HUES6 (cell line): ENCODE measurements at regions not wholly inside any gene's neighbourhood (a gene's known extent, or its start where the extent isn't known, plus 50 kb on each side); places are given as distances from the start of the nearest gene placed in this dataset.

Experiments
- H3K27ac ChIP-seq: 2 replicates; pipeline ENCODE4 v1.7.0; 2013; ENCODE audit warnings: low read depth, mild to moderate bottlenecking, low read length, inconsistent platforms
- H3K27me3 ChIP-seq: 2 replicates; pipeline ENCODE4 v1.6.1; 2013; ENCODE audit warnings: low read length; ENCODE audit not compliant: control insufficient read depth, insufficient read depth
- H3K36me3 ChIP-seq: 2 replicates; pipeline ENCODE4 v1.6.1; 2013; ENCODE audit warnings: low read length; ENCODE audit not compliant: control insufficient read depth, insufficient read depth
- H3K4me1 ChIP-seq: 2 replicates; pipeline ENCODE4 v1.6.1; 2013; ENCODE audit warnings: low read length; ENCODE audit not compliant: control insufficient read depth, insufficient read depth
- H3K4me3 ChIP-seq: 2 replicates; pipeline ENCODE4 v1.5.1; 2013; ENCODE audit warnings: low read depth, low read length
- H3K9ac ChIP-seq: one replicate; pipeline ENCODE4 v1.6.1; 2013; ENCODE audit warnings: mild to moderate bottlenecking, low read length
- H3K9me3 ChIP-seq: 2 replicates; pipeline ENCODE4 v1.6.1; 2013; ENCODE audit warnings: low read depth, low read length; ENCODE audit not compliant: control insufficient read depth, insufficient read depth

GRCh38 chr11:111172321-111172862 lies 73.1 kb upstream of the POU2AF2 start:
- H3K27me3 ChIP-seq = no peaks in the 10 kb centered on the region
- H3K27ac ChIP-seq = no peak overlapping the region
- no peak overlapping the region for H3K4me3 ChIP-seq
- no peaks in the 10 kb centered on the region for H3K9me3 ChIP-seq
- no peaks in the 10 kb centered on the region for H3K36me3 ChIP-seq
- H3K4me1 ChIP-seq = no peaks in the 10 kb centered on the region
- no peak overlapping the region for H3K9ac ChIP-seq

- H3K27ac ChIP-seq = no peak overlapping the region
- no peak overlapping the region for H3K9ac ChIP-seq
- H3K27me3 ChIP-seq = no peaks in the 10 kb centered on the region
- H3K4me3 ChIP-seq = no peak overlapping the region
- no peaks in the 10 kb centered on the region for H3K4me1 ChIP-seq
- H3K36me3 ChIP-seq = no peaks in the 10 kb centered on the region
- no peaks in the 10 kb centered on the region for H3K9me3 ChIP-seq
Observed at GRCh38 chr11:111170761-111171379, 74.7 kb upstream of the POU2AF2 start.

- no peaks in the 10 kb centered on the region for H3K4me1 ChIP-seq
Observed at GRCh38 chr11:111169367-111169766, 76.2 kb upstream of the POU2AF2 start.

GRCh38 chr11:111168871-111169270 lies 76.7 kb upstream of the POU2AF2 start:
- H3K9me3 ChIP-seq = no peaks in the 10 kb centered on the region
- H3K9ac ChIP-seq = no peak overlapping the region
- no peak overlapping the region for H3K27ac ChIP-seq
- H3K4me1 ChIP-seq = no peaks in the 10 kb centered on the region
- no peak overlapping the region for H3K4me3 ChIP-seq
- H3K36me3 ChIP-seq = no peaks in the 10 kb centered on the region
- H3K27me3 ChIP-seq = no peaks in the 10 kb centered on the region

More at GRCh38 chr11:111169367-111169766, 76.2 kb upstream of the POU2AF2 start:
- Histone ChIP-seq H3K9ac (no peak overlapping the region), H3K27me3 (no peaks in the 10 kb centered on the region), H3K27ac (no peak overlapping the region), H3K4me3 (no peak overlapping the region), H3K36me3 (no peaks in the 10 kb centered on the region), H3K9me3 (no peaks in the 10 kb centered on the region)

- Histone ChIP-seq H3K9me3 (no peaks in the 10 kb centered on the region), H3K9ac (no peak overlapping the region), H3K4me3 (no peak overlapping the region), H3K27me3 (no peaks in the 10 kb centered on the region), H3K27ac (no peak overlapping the region), H3K4me1 (no peaks in the 10 kb centered on the region), H3K36me3 (no peaks in the 10 kb centered on the region)
Observed at GRCh38 chr11:111167666-111168065, 77.9 kb upstream of the POU2AF2 start.

GRCh38 chr11:111166598-111166997 lies 78.9 kb upstream of the POU2AF2 start:
- H3K27ac ChIP-seq = no peak overlapping the region
- no peaks in the 10 kb centered on the region for H3K27me3 ChIP-seq
- no peaks in the 10 kb centered on the region; the same call in 1 of the 2 replicates for H3K4me1 ChIP-seq
- H3K4me3 ChIP-seq = no peak overlapping the region
- no peaks in the 10 kb centered on the region for H3K36me3 ChIP-seq
- no peak overlapping the region for H3K9ac ChIP-seq
- H3K9me3 ChIP-seq = no peaks in the 10 kb centered on the region

- H3K27me3 ChIP-seq = no peaks in the 10 kb centered on the region
- H3K4me3 ChIP-seq = no peak overlapping the region
- no peaks in the 10 kb centered on the region for H3K36me3 ChIP-seq
- no peaks in the 10 kb centered on the region; the same call in 1 of the 2 replicates for H3K4me1 ChIP-seq
- no peaks in the 10 kb centered on the region for H3K9me3 ChIP-seq
- no peak overlapping the region for H3K9ac ChIP-seq
- H3K27ac ChIP-seq = no peak overlapping the region
Observed at GRCh38 chr11:111162305-111162704, 83.2 kb upstream of the POU2AF2 start.

- H3K27ac ChIP-seq = no peak overlapping the region
- H3K9ac ChIP-seq = no peak overlapping the region
- H3K36me3 ChIP-seq = no peaks in the 10 kb centered on the region
- no peaks in the 10 kb centered on the region for H3K27me3 ChIP-seq
- no peaks in the 10 kb centered on the region for H3K9me3 ChIP-seq
- no peak overlapping the region for H3K4me3 ChIP-seq
- no peaks in the 10 kb centered on the region; the same call in 1 of the 2 replicates for H3K4me1 ChIP-seq
Observed at GRCh38 chr11:111157571-111157970, 88.0 kb upstream of the POU2AF2 start.

- Histone ChIP-seq H3K27ac (no peak overlapping the region), H3K9me3 (no peaks in the 10 kb centered on the region), H3K27me3 (no peaks in the 10 kb centered on the region), H3K4me3 (no peak overlapping the region), H3K4me1 (no peaks in the 10 kb centered on the region), H3K9ac (no peak overlapping the region), H3K36me3 (no peaks in the 10 kb centered on the region)
Observed at GRCh38 chr11:111155021-111155420, 90.5 kb upstream of the POU2AF2 start.

GRCh38 chr11:111153194-111153593 lies 92.3 kb upstream of the POU2AF2 start:
- no peaks in the 10 kb centered on the region for H3K27me3 ChIP-seq
- H3K4me3 ChIP-seq = no peak overlapping the region
- no peak overlapping the region for H3K27ac ChIP-seq
- H3K9ac ChIP-seq = no peak overlapping the region
- H3K4me1 ChIP-seq = no peaks in the 10 kb centered on the region
- no peaks in the 10 kb centered on the region for H3K36me3 ChIP-seq
- no peaks in the 10 kb centered on the region for H3K9me3 ChIP-seq

- Histone ChIP-seq H3K36me3 (no peaks in the 10 kb centered on the region), H3K9ac (no peak overlapping the region), H3K9me3 (no peaks in the 10 kb centered on the region), H3K4me3 (no peak overlapping the region), H3K27ac (no peak overlapping the region), H3K27me3 (no peaks in the 10 kb centered on the region), H3K4me1 (no peaks in the 10 kb centered on the region)
Observed at GRCh38 chr11:111148953-111149352, 96.6 kb upstream of the POU2AF2 start.
